ENCODE measurements at regions not wholly inside any gene's neighbourhood (a gene's known extent, or its start where the extent isn't known, plus 50 kb on each side); places are given as distances from the start of the nearest gene placed in this dataset.

DNA sequence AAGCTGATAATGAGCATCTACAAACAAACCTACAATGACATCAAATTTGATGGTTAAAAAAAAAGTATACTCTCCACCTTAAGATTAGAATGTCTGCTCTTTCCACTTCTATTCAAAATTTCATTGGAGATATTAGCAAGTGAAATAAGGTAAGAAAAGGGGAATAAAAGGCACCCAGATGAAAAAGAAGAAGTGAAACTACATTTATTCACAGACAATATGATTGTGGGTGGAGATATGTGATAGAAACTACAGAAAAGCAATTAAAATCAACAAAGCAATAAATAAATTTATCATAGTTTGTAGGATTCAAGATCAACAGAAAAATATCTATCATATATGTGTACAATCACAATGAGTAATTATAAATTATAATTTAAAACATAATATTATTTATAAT, 395.1 kb upstream of the CCNH start:
- TF ChIP-seq, protein P1, sequence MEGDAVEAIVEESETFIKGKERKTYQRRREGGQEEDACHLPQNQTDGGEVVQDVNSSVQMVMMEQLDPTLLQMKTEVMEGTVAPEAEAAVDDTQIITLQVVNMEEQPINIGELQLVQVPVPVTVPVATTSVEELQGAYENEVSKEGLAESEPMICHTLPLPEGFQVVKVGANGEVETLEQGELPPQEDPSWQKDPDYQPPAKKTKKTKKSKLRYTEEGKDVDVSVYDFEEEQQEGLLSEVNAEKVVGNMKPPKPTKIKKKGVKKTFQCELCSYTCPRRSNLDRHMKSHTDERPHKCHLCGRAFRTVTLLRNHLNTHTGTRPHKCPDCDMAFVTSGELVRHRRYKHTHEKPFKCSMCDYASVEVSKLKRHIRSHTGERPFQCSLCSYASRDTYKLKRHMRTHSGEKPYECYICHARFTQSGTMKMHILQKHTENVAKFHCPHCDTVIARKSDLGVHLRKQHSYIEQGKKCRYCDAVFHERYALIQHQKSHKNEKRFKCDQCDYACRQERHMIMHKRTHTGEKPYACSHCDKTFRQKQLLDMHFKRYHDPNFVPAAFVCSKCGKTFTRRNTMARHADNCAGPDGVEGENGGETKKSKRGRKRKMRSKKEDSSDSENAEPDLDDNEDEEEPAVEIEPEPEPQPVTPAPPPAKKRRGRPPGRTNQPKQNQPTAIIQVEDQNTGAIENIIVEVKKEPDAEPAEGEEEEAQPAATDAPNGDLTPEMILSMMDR (IDR thresholded peaks at IDR 0.05), result no peak
- Histone ChIP-seq H3K4me3 (no peak overlapping the region), H3K27ac (no peak overlapping the region)
- DNase-seq (ENCODE audit: low spot score), result no peak

DNA sequence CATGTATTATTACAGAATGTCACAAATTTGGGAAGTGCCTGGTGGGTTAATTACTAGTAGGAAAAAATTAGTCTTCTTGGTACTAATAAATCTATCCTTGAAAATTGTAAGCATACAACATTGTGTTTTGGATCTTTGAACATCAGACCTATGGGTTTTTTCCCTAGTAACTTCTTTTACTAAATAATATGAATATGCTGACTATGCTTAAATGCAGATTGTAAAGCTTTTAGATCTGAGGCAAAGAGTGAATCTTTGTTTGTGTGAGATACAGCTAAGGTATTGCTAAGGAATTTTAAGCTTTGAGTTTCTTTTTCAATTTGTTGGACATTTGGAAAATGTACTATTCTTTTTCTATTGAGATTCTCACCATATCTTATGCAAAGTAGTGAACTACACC, 390.6 kb upstream of the CCNH start:
- TF ChIP-seq, protein P1 (IDR thresholded peaks at IDR 0.05), result no peak
- H3K4me3 ChIP-seq, result no peak overlapping the region
- no peak overlapping the region for H3K27ac ChIP-seq
- no peak for DNase-seq (ENCODE audit: low spot score)

DNA sequence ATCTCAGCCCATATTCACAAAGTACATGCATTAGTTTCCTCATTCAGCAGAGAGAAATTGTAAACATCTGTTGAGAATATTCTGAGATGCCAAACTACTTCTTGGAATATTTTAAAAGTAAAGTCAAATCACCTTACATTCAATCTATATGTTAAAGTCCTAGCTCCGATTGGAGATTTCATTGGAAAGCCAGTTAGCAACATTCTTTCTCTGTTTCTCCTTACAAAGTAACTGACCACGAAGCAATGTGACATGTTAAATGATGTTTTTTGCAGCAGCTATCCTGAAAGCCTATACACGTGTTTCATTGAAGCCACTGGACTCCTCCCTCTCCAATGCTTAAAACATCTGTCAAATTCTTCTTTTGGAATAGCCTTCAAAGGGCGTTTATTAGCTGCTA, 379.1 kb upstream of the CCNH start:
- Histone ChIP-seq H3K4me3 (no peak overlapping the region), H3K27ac (no peak overlapping the region)
- DNase-seq (ENCODE audit: low spot score), result no peak
- TF ChIP-seq, protein P1 (IDR thresholded peaks at IDR 0.05), result no peak

- H3K4me3 ChIP-seq, result no peak overlapping the region
- H3K27ac ChIP-seq, result no peak overlapping the region
- DNase-seq (ENCODE audit: low spot score), result no peak
- TF ChIP-seq, protein P1 (IDR thresholded peaks at IDR 0.05), result no peak
Measured at GRCh38 chr5:87788416-87788815, 375.7 kb upstream of the CCNH start.

DNA sequence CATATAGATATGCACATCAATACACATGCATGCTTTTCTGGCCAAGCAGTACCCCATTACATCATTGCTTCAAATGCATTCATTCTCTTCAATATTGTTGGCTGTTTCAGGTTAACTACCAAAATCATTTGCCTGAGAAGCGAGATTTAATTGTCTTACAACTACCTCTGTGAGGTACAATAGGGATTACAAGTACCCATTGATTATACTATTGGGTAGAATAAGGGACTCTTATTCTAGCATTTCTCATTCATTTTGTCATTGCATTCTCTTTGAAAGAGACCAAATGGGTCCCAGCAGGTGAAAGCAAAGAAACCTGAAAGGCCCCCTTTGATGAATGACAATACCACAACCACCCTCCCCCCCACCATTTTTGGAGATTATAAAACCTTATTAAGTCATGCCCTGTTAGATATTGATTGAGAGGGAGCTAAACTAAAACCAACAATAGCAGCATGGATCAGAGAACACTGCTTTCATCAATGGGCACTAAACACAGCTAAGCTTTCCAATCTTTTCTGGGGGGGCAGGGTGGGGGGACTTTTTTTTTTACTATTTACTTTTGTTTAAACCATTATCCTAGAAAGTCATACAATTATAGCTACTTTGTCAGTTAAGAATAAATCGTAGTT, 375.0 kb upstream of the CCNH start:
- H3K27ac ChIP-seq, result no peak overlapping the region

GRCh38 chr5:87787086-87787485, 374.4 kb upstream of the CCNH start:
- TF ChIP-seq, protein P1 (IDR thresholded peaks at IDR 0.05), result no peak
- Histone ChIP-seq H3K27ac (no peak overlapping the region), H3K4me3 (no peak overlapping the region)
- no peak for DNase-seq (ENCODE audit: low spot score)

More for the DNA sequence above, 375.0 kb upstream of the CCNH start:
- TF ChIP-seq, protein P1 (IDR thresholded peaks at IDR 0.05), result no peak
- DNase-seq (ENCODE audit: low spot score), result no peak
- no peak overlapping the region for H3K4me3 ChIP-seq

DNA sequence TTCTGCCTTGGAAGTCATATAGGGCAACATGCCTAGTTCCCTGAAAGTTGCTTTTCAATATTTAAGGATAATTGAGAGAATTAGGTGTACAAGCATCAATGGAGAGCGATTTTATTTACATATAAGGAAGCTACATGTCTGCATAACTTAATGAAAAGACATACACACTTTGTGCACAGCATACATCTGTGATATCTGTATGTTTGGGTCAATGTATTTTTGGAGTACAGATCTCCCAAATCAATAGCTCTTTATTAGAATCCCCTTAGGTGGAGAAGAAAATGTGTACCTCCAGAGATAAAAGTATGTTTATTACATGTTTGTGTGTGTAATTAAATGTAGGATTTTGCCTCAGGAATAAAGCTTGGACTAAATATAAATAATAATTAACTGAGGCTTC, 373.7 kb upstream of the CCNH start:
- no peak for DNase-seq (ENCODE audit: low spot score)
- no peak overlapping the region for H3K27ac ChIP-seq
- TF ChIP-seq, protein P1 (IDR thresholded peaks at IDR 0.05), result no peak
- H3K4me3 ChIP-seq, result no peak overlapping the region
